ENCODE measurements at regions not wholly inside any gene's neighbourhood (a gene's known extent, or its start where the extent isn't known, plus 50 kb on each side); places are given as distances from the start of the nearest gene placed in this dataset.

DNA sequence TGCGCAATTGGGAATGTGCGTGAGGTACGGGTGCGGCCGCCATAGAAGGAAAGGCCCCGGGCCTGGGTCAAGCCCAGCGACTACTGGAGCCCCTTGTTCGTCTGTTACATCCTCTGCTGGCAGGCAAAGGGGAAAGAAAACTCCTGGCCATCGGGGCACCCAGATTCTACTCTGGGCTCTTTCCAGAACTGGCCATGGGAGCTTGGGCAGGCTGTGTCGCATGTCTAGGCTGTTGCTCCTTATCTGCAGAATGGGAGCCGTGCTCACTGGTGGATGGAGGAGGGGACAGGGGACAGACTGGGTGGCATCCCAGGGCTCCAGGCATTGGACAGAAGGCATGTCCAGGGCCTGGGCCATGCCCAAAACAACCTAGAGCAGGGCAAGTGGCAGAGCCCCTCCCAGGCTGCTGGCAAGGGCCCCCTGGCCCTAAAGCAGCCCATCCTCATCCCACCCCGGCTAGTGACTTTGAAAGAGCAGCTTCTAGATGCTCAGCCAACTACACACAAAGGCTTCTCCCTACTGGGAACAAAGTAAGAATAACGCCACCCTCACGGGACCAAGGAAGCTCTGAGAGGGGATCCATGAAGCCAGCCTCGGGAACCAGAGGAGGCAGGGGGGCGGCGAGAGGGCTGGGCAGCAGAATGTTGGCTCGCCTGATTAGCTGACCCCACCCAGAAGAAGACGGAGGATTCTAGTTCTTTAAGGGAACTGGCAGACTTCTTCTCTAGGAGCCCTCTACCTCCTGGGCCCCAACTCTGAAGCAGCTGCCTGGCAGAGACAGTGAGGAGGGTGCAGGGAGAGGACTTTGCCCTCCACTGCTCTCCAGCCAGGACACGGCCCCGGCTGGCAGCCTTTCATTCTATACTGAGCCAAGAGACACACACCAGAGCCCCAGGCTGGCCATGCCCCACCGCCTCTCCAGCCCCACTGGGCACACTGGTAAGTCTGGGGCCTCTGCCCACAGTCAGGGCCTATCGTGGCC is 96.8 kb downstream of the SINHCAF start:
- TF ChIP-seq, protein P1, sequence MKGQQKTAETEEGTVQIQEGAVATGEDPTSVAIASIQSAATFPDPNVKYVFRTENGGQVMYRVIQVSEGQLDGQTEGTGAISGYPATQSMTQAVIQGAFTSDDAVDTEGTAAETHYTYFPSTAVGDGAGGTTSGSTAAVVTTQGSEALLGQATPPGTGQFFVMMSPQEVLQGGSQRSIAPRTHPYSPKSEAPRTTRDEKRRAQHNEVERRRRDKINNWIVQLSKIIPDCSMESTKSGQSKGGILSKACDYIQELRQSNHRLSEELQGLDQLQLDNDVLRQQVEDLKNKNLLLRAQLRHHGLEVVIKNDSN (CRISPR knock-in tag; IDR thresholded peaks at IDR 0.05): no peak
- TF ChIP-seq SOX15 (CRISPR knock-in tag; IDR thresholded peaks at IDR 0.05): no peak
- TF ChIP-seq ZNF138 (CRISPR knock-in tag; conservative IDR thresholded peaks at IDR 0.05): no peak
- no peak for TF ChIP-seq ESRRA (CRISPR knock-in tag; IDR thresholded peaks at IDR 0.05; ENCODE audit: borderline replicate concordance)
- TF ChIP-seq IRF2 (CRISPR knock-in tag; IDR thresholded peaks at IDR 0.05; ENCODE audit: borderline replicate concordance, low read depth): no peak
- TF ChIP-seq, protein P2, sequence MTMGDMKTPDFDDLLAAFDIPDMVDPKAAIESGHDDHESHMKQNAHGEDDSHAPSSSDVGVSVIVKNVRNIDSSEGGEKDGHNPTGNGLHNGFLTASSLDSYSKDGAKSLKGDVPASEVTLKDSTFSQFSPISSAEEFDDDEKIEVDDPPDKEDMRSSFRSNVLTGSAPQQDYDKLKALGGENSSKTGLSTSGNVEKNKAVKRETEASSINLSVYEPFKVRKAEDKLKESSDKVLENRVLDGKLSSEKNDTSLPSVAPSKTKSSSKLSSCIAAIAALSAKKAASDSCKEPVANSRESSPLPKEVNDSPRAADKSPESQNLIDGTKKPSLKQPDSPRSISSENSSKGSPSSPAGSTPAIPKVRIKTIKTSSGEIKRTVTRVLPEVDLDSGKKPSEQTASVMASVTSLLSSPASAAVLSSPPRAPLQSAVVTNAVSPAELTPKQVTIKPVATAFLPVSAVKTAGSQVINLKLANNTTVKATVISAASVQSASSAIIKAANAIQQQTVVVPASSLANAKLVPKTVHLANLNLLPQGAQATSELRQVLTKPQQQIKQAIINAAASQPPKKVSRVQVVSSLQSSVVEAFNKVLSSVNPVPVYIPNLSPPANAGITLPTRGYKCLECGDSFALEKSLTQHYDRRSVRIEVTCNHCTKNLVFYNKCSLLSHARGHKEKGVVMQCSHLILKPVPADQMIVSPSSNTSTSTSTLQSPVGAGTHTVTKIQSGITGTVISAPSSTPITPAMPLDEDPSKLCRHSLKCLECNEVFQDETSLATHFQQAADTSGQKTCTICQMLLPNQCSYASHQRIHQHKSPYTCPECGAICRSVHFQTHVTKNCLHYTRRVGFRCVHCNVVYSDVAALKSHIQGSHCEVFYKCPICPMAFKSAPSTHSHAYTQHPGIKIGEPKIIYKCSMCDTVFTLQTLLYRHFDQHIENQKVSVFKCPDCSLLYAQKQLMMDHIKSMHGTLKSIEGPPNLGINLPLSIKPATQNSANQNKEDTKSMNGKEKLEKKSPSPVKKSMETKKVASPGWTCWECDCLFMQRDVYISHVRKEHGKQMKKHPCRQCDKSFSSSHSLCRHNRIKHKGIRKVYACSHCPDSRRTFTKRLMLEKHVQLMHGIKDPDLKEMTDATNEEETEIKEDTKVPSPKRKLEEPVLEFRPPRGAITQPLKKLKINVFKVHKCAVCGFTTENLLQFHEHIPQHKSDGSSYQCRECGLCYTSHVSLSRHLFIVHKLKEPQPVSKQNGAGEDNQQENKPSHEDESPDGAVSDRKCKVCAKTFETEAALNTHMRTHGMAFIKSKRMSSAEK (CRISPR knock-in tag; IDR thresholded peaks at IDR 0.05; ENCODE audit: borderline replicate concordance): no peak
- TF ChIP-seq, protein P3, sequence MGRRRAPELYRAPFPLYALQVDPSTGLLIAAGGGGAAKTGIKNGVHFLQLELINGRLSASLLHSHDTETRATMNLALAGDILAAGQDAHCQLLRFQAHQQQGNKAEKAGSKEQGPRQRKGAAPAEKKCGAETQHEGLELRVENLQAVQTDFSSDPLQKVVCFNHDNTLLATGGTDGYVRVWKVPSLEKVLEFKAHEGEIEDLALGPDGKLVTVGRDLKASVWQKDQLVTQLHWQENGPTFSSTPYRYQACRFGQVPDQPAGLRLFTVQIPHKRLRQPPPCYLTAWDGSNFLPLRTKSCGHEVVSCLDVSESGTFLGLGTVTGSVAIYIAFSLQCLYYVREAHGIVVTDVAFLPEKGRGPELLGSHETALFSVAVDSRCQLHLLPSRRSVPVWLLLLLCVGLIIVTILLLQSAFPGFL (CRISPR knock-in tag; IDR thresholded peaks at IDR 0.05; ENCODE audit: borderline replicate concordance): no peak
- no peak for TF ChIP-seq CDX4 (CRISPR knock-in tag; IDR thresholded peaks at IDR 0.05; ENCODE audit: borderline replicate concordance)
- no peak for TF ChIP-seq NR2C2 (CRISPR knock-in tag; IDR thresholded peaks at IDR 0.05)
- no peak for TF ChIP-seq NR3C1 (CRISPR knock-in tag; conservative IDR thresholded peaks at IDR 0.05; ENCODE audit: low read depth)
- TF ChIP-seq STAT6 (CRISPR knock-in tag; conservative IDR thresholded peaks at IDR 0.05; ENCODE audit: low read depth): no peak
- no peak for TF ChIP-seq CBFB (CRISPR knock-in tag; IDR thresholded peaks at IDR 0.05; ENCODE audit: low read depth)
- TF ChIP-seq ZNF219 (CRISPR knock-in tag; IDR thresholded peaks at IDR 0.05; ENCODE audit: borderline replicate concordance): no peak
- no peak for TF ChIP-seq ATF2 (CRISPR knock-in tag; IDR thresholded peaks at IDR 0.05; ENCODE audit: borderline replicate concordance, low read depth)
- TF ChIP-seq RORB (CRISPR knock-in tag; IDR thresholded peaks at IDR 0.05): no peak
- TF ChIP-seq NR1H2 (CRISPR knock-in tag; IDR thresholded peaks at IDR 0.05): no peak
- no peak for TF ChIP-seq CREB1 (CRISPR knock-in tag; IDR thresholded peaks at IDR 0.05)
- TF ChIP-seq E2F5 (CRISPR knock-in tag; IDR thresholded peaks at IDR 0.05): no peak
- Mint-ChIP-seq H3K4me1 (peaks cover 14% of the 10 kb centered on the region), H3K36me3 (peaks cover 4% of the 10 kb centered on the region; the same call in 1 of the 2 replicates), H3K9me3 (peaks cover 8% of the 10 kb centered on the region), H3K4me3 (no peak overlapping the region), H3K27ac (no peak overlapping the region), H3K27me3 (ENCODE audit: low read depth) (no peaks in the 10 kb centered on the region; the same call in 1 of the 2 replicates)
- no peak for ATAC-seq
- CTCF ChIA-PET: no interaction called here
- DNase-seq (ENCODE audit: low spot score): no peak
- POLR2A ChIA-PET: no interaction called here
